ENCODE measurements at regions not wholly inside any gene's neighbourhood (a gene's known extent, or its start where the extent isn't known, plus 50 kb on each side); places are given as distances from the start of the nearest gene placed in this dataset.

GRCh38 chr6:167711768-167712730 lies 114.7 kb upstream of the AFDN start:
- H3K36me3 ChIP-seq = no peaks in the 10 kb centered on the region
- intact Hi-C loops (cut with DNase I) = no loop called here
- H3K9me3 ChIP-seq = no peaks in the 10 kb centered on the region
- DNase-seq = peak; percentile 23
- peak; percentile 25 for ATAC-seq
- H3K27me3 ChIP-seq = no peaks in the 10 kb centered on the region
- TF ChIP-seq, protein P1, sequence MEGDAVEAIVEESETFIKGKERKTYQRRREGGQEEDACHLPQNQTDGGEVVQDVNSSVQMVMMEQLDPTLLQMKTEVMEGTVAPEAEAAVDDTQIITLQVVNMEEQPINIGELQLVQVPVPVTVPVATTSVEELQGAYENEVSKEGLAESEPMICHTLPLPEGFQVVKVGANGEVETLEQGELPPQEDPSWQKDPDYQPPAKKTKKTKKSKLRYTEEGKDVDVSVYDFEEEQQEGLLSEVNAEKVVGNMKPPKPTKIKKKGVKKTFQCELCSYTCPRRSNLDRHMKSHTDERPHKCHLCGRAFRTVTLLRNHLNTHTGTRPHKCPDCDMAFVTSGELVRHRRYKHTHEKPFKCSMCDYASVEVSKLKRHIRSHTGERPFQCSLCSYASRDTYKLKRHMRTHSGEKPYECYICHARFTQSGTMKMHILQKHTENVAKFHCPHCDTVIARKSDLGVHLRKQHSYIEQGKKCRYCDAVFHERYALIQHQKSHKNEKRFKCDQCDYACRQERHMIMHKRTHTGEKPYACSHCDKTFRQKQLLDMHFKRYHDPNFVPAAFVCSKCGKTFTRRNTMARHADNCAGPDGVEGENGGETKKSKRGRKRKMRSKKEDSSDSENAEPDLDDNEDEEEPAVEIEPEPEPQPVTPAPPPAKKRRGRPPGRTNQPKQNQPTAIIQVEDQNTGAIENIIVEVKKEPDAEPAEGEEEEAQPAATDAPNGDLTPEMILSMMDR (IDR thresholded peaks at IDR 0.05) = no peak
- no peaks in the 10 kb centered on the region for H3K4me1 ChIP-seq
- H3K27ac ChIP-seq = no peak overlapping the region
- H3K4me3 ChIP-seq = no peak overlapping the region

GRCh38 chr6:167712731-167713475 lies 113.8 kb upstream of the AFDN start:
- intact Hi-C loops (cut with DNase I) = no loop called here
- peak; percentile 21 for ATAC-seq
- Histone ChIP-seq H3K9me3 (no peaks in the 10 kb centered on the region), H3K27ac (no peak overlapping the region), H3K36me3 (no peaks in the 10 kb centered on the region), H3K4me3 (no peak overlapping the region), H3K27me3 (no peaks in the 10 kb centered on the region), H3K4me1 (no peaks in the 10 kb centered on the region)
- DNase-seq = peak; percentile 12
- TF ChIP-seq, protein P1 (IDR thresholded peaks at IDR 0.05) = no peak

DNA sequence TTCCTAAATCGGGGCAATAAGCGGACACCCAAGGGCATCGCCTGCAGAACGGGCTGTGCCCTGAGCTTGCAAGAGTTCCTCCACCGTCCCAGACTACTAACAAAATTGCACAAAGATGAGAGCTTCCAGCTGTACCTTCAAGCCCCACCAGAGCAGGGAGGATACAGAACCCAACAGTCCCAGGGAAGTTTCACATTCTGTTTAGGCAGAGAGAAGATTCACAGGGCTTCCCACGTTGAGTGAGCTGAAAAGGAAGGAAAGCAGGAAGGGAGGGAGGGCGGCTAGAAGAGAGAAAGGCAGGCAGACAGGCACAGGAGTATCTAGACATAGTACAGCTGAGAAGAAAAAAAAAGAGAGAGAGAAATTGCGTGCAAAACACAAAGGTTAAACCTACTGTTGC lies 112.6 kb upstream of the AFDN start:
- no peak for DNase-seq

DNA sequence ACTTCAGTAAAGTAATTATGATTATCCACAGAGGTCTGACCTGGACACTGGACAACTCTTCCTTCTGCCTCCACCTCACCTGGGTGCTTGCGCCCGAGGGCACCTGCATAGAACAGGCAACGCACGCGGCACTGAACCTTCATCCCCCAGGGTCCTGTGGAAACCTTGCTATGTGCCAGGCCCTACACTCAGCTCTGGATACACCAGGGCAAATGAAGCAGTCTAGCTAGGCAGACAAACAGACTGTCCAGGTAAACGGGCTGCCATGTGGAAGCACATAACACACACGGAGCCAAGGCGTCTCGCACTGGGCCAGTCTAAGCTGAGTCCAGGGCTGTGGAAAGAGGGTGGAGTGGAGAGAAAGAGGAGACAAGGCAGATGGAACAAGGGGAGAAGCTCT lies 109.3 kb upstream of the AFDN start:
- DNase-seq = peak; percentile 42
- H3K27ac ChIP-seq = no peak overlapping the region

More for the DNA sequence above, 112.6 kb upstream of the AFDN start:
- H3K36me3 ChIP-seq = no peaks in the 10 kb centered on the region
- no peak overlapping the region for H3K4me3 ChIP-seq
- no peak overlapping the region for H3K27ac ChIP-seq
- TF ChIP-seq, protein P1 (IDR thresholded peaks at IDR 0.05) = no peak
- no peaks in the 10 kb centered on the region for H3K27me3 ChIP-seq
- no peaks in the 10 kb centered on the region for H3K9me3 ChIP-seq
- intact Hi-C loops (cut with DNase I) = no loop called here
- no peaks in the 10 kb centered on the region for H3K4me1 ChIP-seq
- ATAC-seq = no peak

GRCh38 chr6:167717867-167718266 lies 108.8 kb upstream of the AFDN start:
- no peak overlapping the region for H3K27ac ChIP-seq
- no peaks in the 10 kb centered on the region for H3K27me3 ChIP-seq
- no peaks in the 10 kb centered on the region for H3K36me3 ChIP-seq
- ATAC-seq = no peak
- intact Hi-C loops (cut with DNase I) = no loop called here
- H3K4me3 ChIP-seq = no peak overlapping the region
- H3K9me3 ChIP-seq = no peaks in the 10 kb centered on the region
- H3K4me1 ChIP-seq = no peaks in the 10 kb centered on the region
- no peak for DNase-seq
- TF ChIP-seq, protein P1 (IDR thresholded peaks at IDR 0.05) = no peak

More for the DNA sequence above, 109.3 kb upstream of the AFDN start:
- no peak for ATAC-seq
- Histone ChIP-seq H3K9me3 (no peaks in the 10 kb centered on the region), H3K27me3 (no peaks in the 10 kb centered on the region), H3K4me1 (no peaks in the 10 kb centered on the region), H3K4me3 (no peak overlapping the region), H3K36me3 (no peaks in the 10 kb centered on the region)
- TF ChIP-seq, protein P1 (IDR thresholded peaks at IDR 0.05) = no peak
- intact Hi-C loops (cut with DNase I) = no loop called here

Data from upper lobe of right lung (tissue), 1 donor.